T-helper 1 cell (primary cell): ENCODE measurements at regions not wholly inside any gene's neighbourhood (a gene's known extent, or its start where the extent isn't known, plus 50 kb on each side); places are given as distances from the start of the nearest gene placed in this dataset.

ENCODE experiments used
- DNase-seq, 5 donors: peaks; one replicate each; pipeline ENCODE4 v3.0.0-alpha.2; 2012 to 2020

GRCh38 chr4:25580633-25581467 is 74.8 kb upstream of the SLC34A2 start:
- no peak for DNase-seq

GRCh38 chr4:25585901-25586523 is 69.6 kb upstream of the SLC34A2 start:
- no peak for DNase-seq

- no peak for DNase-seq
Measured at GRCh38 chr4:25588206-25588605, 67.4 kb upstream of the SLC34A2 start.

- DNase-seq = no peak
Measured at GRCh38 chr4:25590171-25590570, 65.5 kb upstream of the SLC34A2 start.

GRCh38 chr4:25592736-25593135 is 62.9 kb upstream of the SLC34A2 start:
- no peak for DNase-seq
